Breast epithelium (tissue), 4 donors: ENCODE measurements at regions not wholly inside any gene's neighbourhood (a gene's known extent, or its start where the extent isn't known, plus 50 kb on each side); places are given as distances from the start of the nearest gene placed in this dataset.

Experiments
- DNase-seq, 2 donors: peaks; one replicate each; pipeline ENCODE4 v3.0.0-alpha.2; 2019; ENCODE audit warnings: low spot score in 2 of 2
- H3K27ac ChIP-seq, 2 donors: fragments of 200-600 bp; sonication (generic) in 1 of 2; one replicate each; pipeline ENCODE4 v1.5.1; 2016 to 2019; ENCODE audit warnings: mild to moderate bottlenecking in 1 of 2
- H3K27me3 ChIP-seq, 2 donors: fragments of 200-600 bp; sonication (generic) in 1 of 2; one replicate each; pipeline versions ENCODE4 v1.5.1 to v1.6.0; 2017 to 2019; ENCODE audit warnings: control low read depth in 1 of 2, mild to moderate bottlenecking in 1 of 2
- H3K36me3 ChIP-seq: fragments of 200-600 bp; one replicate; pipeline ENCODE4 v1.5.1; 2019
- H3K4me1 ChIP-seq, 2 donors: fragments of 200-600 bp; sonication (generic); one replicate each; pipeline ENCODE4 v1.5.1; 2016 to 2019; ENCODE audit warnings: control low read depth in 1 of 2
- H3K4me3 ChIP-seq, 3 donors: fragments of 200-600 bp; sonication (generic); 1 replicate in 2 of 3; 2 replicates in 1 of 3; pipeline ENCODE4 v1.5.1; 2016 to 2019; ENCODE audit warnings: mild to moderate bottlenecking in 3 of 3, moderate library complexity in 2 of 3
- H3K9me3 ChIP-seq, 2 donors: fragments of 200-600 bp; sonication (generic) in 1 of 2; one replicate each; pipeline ENCODE4 v1.5.1; 2016 to 2019; ENCODE audit warnings: control low read depth in 1 of 2
- POLR2A ChIP-seq: fragments of 450-650 bp; IDR thresholded peaks from one replicate; pipeline ENCODE4 v1.6.1; 2016; ENCODE audit warnings: antibody characterized with exemption, mild to moderate bottlenecking, moderate library complexity
- POLR2AphosphoS5 ChIP-seq, 3 donors: sonication (generic); formaldehyde crosslinking; IDR thresholded peaks; one replicate each; pipeline ENCODE4 v1.6.1; 2017; ENCODE audit warnings: antibody characterized with exemption in 3 of 3
- intact Hi-C: fragments of 100-400 bp; cut with DNase I; formaldehyde crosslinking; loops from one replicate; pipeline ENCODE4 v1.15.1; 2023; ENCODE audit warnings: low total_unique reads
- TF ChIP-seq, protein P1 (sequence below), 3 donors: fragments of 450-650 bp; IDR thresholded peaks; one replicate each; pipeline ENCODE4 v1.5.1; 2016 to 2017; ENCODE audit warnings: antibody characterized with exemption in 3 of 3, mild to moderate bottlenecking in 3 of 3, moderate library complexity in 3 of 3

DNA sequence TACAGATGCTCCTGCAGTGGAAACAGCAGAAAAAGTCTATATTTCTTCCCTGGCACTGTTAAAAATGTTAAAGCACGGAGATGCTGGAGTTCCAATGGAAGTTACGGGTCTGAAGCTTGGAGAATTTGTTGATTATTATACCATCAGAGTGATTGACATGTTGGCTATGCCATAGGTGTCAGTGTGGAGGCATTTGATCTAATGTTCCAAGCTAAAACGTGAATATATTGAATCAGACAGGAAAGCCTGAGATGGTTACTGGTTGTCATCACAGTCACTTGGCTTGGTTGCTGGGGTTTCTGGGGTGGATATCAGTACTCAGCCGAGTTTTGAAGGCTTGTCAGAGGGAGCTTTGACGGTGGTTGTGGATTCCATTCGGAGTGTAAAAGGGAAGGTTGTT is 262.9 kb upstream of the CNTNAP5 start:
- H3K4me1 ChIP-seq = no peaks in the 10 kb centered on the region

DNA sequence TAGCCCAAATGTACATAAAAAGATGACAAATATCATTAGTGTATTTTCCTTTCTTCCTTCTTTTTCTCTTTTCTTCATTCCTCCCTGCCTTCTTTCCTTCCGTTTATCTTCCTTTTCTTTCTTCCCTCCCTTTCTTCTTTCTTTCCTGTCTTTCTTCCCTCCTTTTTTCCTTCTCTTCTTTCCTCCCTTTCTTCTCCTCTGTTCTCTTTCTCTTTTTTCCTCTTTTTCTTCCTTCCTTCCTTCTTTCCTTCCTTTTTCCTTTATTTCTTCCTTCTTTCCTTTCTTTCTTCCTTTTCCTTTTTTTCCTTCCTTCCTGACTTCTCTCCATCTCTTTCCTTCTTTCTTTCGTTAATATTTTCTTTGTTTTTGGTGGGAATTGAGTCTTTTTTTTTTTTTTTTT is 256.9 kb upstream of the CNTNAP5 start:
- H3K4me3 ChIP-seq = no peak overlapping the region
- no peaks in the 10 kb centered on the region for H3K27me3 ChIP-seq
- intact Hi-C loops = no loop called here
- DNase-seq = no peak
- no peaks in the 10 kb centered on the region for H3K4me1 ChIP-seq
- TF ChIP-seq, protein P1, sequence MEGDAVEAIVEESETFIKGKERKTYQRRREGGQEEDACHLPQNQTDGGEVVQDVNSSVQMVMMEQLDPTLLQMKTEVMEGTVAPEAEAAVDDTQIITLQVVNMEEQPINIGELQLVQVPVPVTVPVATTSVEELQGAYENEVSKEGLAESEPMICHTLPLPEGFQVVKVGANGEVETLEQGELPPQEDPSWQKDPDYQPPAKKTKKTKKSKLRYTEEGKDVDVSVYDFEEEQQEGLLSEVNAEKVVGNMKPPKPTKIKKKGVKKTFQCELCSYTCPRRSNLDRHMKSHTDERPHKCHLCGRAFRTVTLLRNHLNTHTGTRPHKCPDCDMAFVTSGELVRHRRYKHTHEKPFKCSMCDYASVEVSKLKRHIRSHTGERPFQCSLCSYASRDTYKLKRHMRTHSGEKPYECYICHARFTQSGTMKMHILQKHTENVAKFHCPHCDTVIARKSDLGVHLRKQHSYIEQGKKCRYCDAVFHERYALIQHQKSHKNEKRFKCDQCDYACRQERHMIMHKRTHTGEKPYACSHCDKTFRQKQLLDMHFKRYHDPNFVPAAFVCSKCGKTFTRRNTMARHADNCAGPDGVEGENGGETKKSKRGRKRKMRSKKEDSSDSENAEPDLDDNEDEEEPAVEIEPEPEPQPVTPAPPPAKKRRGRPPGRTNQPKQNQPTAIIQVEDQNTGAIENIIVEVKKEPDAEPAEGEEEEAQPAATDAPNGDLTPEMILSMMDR (IDR thresholded peaks at IDR 0.05) = no peak
- no peak for TF ChIP-seq POLR2AphosphoS5 (IDR thresholded peaks at IDR 0.05)
- no peak for TF ChIP-seq POLR2A
- H3K9me3 ChIP-seq = peaks cover 0 to 2% of the 10 kb centered on the region in 2 donors
- no peaks in the 10 kb centered on the region for H3K36me3 ChIP-seq
- no peak overlapping the region for H3K27ac ChIP-seq

More for the DNA sequence above, 262.9 kb upstream of the CNTNAP5 start:
- Histone ChIP-seq H3K4me3 (no peak overlapping the region), H3K9me3 (peaks cover 0 to 11% of the 10 kb centered on the region in 2 donors), H3K36me3 (no peaks in the 10 kb centered on the region), H3K27me3 (no peaks in the 10 kb centered on the region), H3K27ac (no peak overlapping the region)
- DNase-seq = no peak
- TF ChIP-seq POLR2A (no peak), POLR2AphosphoS5 (IDR thresholded peaks at IDR 0.05) (no peak)
- TF ChIP-seq, protein P1 (IDR thresholded peaks at IDR 0.05) = no peak
- intact Hi-C loops = no loop called here

DNA sequence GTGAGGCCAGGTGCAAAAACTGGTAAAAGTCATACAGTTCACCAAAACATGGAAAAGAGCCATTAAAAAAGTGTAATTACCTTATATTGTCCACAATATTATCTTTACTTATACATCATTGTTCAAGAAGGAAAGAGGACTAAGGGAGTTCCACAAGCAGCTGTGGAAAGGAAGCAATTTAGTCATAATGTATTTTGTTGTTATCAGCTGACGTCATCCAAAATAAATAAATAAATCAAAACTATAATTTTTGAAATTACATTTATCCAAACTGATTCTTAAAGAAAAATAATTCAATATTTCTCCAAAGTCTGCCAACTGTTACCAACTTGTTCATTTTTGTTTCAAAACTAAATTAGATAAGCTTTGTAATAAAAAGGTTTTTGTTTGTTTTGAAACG is 256.1 kb upstream of the CNTNAP5 start:
- DNase-seq = no peak
- Histone ChIP-seq H3K4me3 (no peak overlapping the region), H3K27me3 (no peaks in the 10 kb centered on the region), H3K27ac (no peak overlapping the region), H3K9me3 (no peaks in the 10 kb centered on the region), H3K36me3 (no peaks in the 10 kb centered on the region), H3K4me1 (no peaks in the 10 kb centered on the region)
- intact Hi-C loops = no loop called here
- TF ChIP-seq, protein P1 (IDR thresholded peaks at IDR 0.05) = no peak
- no peak for TF ChIP-seq POLR2AphosphoS5 (IDR thresholded peaks at IDR 0.05)
- TF ChIP-seq POLR2A = no peak

DNA sequence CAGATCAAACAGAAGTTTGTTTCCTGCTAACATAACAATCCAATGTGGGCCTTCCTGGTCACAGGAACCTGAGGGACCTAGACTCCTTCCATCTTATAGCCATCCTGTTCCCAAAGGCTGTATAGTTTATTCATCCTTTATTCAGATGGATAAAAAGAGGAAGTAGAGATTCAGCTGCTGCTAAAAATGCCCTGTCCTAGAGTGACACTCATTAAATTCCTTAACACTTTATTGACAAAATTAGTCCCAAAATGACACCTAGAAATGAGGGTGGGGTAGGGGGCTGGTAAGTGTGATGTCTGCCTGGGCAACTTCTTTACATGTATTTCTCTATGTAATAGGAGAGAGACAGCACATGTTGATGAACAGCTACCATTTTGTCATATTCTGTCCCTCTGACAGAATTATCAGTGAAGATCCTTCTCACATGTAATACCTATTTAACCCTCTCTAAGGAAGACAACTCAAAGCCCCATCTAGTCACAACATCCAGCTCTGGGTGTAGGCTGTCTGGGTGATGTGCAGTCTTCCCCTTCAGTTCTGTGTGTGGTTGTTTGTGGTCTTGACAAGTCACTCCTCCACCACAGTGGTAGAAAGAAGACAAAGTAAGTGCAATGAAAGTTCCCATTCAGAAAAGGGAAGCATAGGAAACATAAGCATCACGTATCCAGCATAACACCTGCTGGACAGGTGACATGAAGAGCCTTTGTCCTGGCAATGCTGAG is 253.9 kb upstream of the CNTNAP5 start:
- H3K4me3 ChIP-seq = no peak overlapping the region
- no peaks in the 10 kb centered on the region for H3K4me1 ChIP-seq
- H3K27ac ChIP-seq = no peak overlapping the region
- H3K9me3 ChIP-seq = peaks cover 0 to 4% of the 10 kb centered on the region in 2 donors
- H3K27me3 ChIP-seq = no peaks in the 10 kb centered on the region
- intact Hi-C loops = no loop called here
- TF ChIP-seq, protein P1 (IDR thresholded peaks at IDR 0.05) = no peak
- TF ChIP-seq POLR2A (no peak), POLR2AphosphoS5 (IDR thresholded peaks at IDR 0.05) (no peak)
- no peak for DNase-seq
- no peaks in the 10 kb centered on the region for H3K36me3 ChIP-seq

DNA sequence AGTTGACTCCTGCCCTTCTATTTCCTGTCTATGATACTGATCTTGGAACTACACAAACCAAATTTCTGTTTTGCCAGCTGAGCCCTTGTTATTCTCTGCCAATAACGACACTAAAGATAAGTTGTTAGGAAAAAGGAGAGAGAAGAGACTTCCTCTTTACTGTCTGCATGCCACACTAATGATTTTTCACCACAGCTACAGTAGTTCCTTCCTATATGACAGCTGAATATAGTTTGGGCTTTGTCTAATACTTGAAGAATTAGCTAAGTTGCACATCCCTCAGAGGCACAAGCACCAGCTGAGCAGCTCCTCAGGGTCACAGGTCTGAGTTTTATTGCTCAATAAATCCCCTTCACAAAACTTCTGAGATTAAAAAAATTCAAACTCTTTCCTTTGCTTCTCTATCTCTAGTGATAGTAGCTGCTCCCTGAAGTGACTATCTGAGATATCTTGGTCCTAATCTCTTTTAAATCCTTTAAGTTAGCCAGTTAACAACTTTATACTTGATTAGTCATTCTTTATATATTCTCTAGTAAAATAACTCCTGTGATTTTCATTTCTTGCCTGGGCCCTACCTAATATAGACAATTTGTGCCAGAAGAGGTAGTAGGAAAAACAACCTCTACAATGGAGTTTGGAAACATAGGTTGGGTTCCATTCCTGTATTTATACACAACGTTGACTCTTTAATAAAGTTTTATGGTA is 253.0 kb upstream of the CNTNAP5 start:
- no peak for TF ChIP-seq POLR2AphosphoS5 (IDR thresholded peaks at IDR 0.05)
- TF ChIP-seq, protein P1 (IDR thresholded peaks at IDR 0.05) = no peak
- H3K27ac ChIP-seq = no peak overlapping the region
- no peak overlapping the region for H3K4me3 ChIP-seq
- intact Hi-C loops = no loop called here
- DNase-seq = no peak
- H3K9me3 ChIP-seq = peaks cover 0 to 4% of the 10 kb centered on the region in 2 donors
- H3K27me3 ChIP-seq = no peaks in the 10 kb centered on the region
- no peaks in the 10 kb centered on the region for H3K36me3 ChIP-seq
- no peaks in the 10 kb centered on the region for H3K4me1 ChIP-seq
